AG10803 (cell line): ENCODE measurements at regions not wholly inside any gene's neighbourhood (a gene's known extent, or its start where the extent isn't known, plus 50 kb on each side); places are given as distances from the start of the nearest gene placed in this dataset.
"Not testable (repeated sequence)": the region's sequence is repeated elsewhere in the genome, so short reads cannot be mapped to it uniquely, and the experiment has no call there.

Source experiments
- DNase-seq: peaks from one replicate; pipeline ENCODE4 v3.0.0; 2010; ENCODE audit warnings: low read depth
- H3K4me3 ChIP-seq: 2 replicates; pipeline ENCODE4 v1.5.1; 2011; ENCODE audit warnings: mild to moderate bottlenecking, low read length, control low read depth
- TF ChIP-seq, protein P1 (sequence below): conservative IDR thresholded peaks from 2 replicates; pipeline ENCODE4 v1.5.1; 2011; ENCODE audit warnings: mild to moderate bottlenecking, low read length, control low read depth, inconsistent platforms

DNA sequence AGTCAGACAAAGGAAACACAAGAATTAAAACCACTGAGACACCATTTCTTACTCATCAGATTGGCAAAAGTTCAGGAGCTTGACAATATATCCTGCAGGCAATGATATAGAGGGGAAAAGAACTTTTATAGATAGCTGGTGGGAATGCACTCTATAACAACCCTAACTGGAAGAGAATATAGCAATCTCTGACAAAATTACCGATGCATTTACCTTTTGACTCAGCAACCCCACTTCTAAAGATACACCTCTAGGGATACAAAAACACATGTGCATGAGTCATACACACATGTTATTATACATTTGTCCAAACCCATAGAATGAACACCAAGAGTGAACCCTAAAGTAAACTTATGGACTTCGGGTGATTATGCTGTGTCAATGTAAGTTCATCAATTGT, 79.4 kb upstream of the SRD5A2 start:
- no peak for DNase-seq
- no peak overlapping the region for H3K4me3 ChIP-seq
- TF ChIP-seq, protein P1, sequence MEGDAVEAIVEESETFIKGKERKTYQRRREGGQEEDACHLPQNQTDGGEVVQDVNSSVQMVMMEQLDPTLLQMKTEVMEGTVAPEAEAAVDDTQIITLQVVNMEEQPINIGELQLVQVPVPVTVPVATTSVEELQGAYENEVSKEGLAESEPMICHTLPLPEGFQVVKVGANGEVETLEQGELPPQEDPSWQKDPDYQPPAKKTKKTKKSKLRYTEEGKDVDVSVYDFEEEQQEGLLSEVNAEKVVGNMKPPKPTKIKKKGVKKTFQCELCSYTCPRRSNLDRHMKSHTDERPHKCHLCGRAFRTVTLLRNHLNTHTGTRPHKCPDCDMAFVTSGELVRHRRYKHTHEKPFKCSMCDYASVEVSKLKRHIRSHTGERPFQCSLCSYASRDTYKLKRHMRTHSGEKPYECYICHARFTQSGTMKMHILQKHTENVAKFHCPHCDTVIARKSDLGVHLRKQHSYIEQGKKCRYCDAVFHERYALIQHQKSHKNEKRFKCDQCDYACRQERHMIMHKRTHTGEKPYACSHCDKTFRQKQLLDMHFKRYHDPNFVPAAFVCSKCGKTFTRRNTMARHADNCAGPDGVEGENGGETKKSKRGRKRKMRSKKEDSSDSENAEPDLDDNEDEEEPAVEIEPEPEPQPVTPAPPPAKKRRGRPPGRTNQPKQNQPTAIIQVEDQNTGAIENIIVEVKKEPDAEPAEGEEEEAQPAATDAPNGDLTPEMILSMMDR: no peak

DNA sequence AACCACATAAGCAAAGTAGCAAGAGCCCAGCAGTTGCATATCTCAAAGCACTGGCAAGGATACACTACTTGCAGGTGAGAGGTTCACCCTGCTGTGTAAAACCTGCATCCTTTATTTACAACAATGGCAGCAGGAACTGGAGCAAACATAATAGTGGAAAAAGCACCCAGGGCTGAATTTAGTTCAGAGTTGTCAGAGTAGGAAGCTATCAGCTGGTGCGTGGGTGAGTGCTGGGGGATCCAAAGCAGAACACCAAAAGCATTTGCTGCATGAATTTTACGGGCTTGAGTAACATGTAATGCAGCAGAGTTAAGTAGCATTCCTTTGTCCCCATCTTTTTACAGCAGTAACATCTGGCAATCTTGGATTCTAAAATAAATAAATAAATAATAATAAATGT, 73.5 kb upstream of the SRD5A2 start:
- no peak for DNase-seq
- no peak overlapping the region for H3K4me3 ChIP-seq
- TF ChIP-seq, protein P1: no peak

DNA sequence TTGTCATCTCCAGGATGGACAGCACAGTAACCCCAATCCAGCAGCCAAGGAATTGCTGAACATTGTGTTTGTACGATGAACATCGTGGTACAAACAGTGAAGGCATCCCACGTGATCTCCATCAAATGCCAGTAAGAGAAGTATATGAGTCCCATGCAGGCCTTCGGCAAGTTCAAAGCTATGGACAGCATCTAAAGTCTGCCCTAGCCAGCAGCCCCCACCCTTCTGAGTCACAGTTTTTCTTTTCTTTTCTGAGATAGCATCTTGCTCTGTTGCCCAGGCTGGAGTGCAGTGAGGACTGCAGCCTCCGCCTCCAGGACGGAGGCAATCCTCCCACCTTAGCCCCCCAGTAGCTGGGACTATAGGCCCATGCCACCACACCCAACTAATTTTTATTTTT, 71.0 kb upstream of the SRD5A2 start:
- TF ChIP-seq, protein P1: no peak
- H3K4me3 ChIP-seq: no peak overlapping the region
- no peak for DNase-seq

DNA sequence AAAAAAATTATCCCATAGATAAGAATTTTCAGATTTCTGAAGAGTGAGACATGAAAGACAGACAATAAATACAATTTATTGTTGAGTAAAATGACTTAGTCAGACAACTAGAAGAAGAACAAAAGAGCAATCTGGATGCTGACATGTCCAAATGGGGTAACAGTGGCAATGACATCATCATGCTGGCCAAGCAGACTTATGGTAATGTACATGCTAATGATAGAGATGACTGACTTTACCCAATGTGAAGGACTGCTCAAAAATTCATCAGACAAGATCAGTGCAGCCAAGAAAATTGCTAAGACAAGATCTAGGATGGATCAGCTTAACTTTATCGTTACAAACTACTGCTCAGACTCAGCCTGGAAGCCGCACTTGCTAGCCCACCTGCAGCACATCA, 70.5 kb upstream of the SRD5A2 start:
- TF ChIP-seq, protein P1: no peak
- no peak for DNase-seq
- no peak overlapping the region for H3K4me3 ChIP-seq

DNA sequence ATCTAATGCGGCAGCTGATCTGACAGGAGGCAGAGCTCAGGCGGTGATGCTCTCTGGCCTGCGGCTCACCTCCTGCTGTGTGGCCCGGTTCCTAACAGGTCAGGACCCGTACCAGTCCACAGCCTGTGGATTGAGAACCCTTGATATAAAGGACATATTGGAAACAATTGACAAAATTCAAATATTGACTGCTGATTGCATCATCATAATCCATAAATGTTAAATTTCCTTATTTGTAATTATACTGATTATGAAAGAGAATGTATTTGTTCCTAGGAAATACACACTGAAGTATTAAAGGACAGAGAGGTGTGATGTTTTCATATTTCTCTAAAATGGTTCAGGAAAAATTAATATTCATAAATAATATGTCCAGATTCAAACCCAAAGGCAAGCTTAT, 63.8 kb upstream of the SRD5A2 start:
- TF ChIP-seq, protein P1: no peak
- H3K4me3 ChIP-seq: no peak overlapping the region
- no peak for DNase-seq

DNA sequence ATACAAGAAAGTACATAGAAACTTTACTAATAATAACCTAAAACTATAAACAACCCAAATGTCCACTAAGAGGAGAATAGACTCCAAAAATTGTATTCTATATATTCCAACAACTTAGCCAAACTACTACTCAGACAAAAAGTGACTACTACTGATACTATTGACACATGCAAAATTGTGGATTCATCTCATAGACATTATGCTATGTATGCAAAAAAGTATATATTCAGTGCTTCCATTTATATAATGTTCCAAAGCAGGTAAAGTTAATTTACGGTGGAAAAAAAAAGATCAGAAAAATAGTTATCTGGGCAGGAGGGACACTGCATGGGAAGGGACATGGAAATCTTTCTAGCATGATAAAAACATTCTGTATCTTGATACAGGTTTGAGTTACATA, 62.0 kb upstream of the SRD5A2 start:
- TF ChIP-seq, protein P1: no peak
- no peak for DNase-seq
- no peak overlapping the region for H3K4me3 ChIP-seq

DNA sequence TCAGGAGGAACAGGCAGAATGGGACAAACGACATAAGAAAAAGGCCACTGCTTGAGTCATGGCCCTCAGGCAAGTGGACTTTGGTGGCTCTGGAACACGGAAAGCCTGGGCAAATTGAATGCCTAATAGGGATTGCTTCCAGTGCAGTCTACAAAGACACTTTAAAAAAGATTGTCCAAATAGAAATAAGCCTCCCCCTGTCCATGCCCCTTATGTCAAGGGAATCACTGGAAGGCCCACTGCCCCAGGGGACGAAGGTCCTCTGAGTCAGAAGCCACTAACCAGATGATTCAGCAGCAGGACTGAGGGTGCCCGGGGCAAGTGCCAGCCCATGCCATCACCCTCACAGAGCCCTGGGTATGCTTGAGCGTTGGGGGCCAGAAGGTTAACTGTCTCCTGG, 51.5 kb upstream of the SRD5A2 start:
- not testable (repeated sequence) for H3K4me3 ChIP-seq, DNase-seq
